ENCODE measurements at regions not wholly inside any gene's neighbourhood (a gene's known extent, or its start where the extent isn't known, plus 50 kb on each side); places are given as distances from the start of the nearest gene placed in this dataset.

- DNase-seq = no peak
Measured at GRCh38 chr2:237171396-237171795, 85.7 kb downstream of the COPS8 start.

- DNase-seq = no peak
Measured at GRCh38 chr2:237171881-237172280, 86.2 kb downstream of the COPS8 start.

GRCh38 chr2:237177052-237177451 lies 91.4 kb downstream of the COPS8 start:
- no peak for DNase-seq

- no peak for DNase-seq
Measured at GRCh38 chr2:237177986-237178385, 92.3 kb downstream of the COPS8 start.

GRCh38 chr2:237178396-237178795 lies 92.7 kb downstream of the COPS8 start:
- no peak for DNase-seq

GRCh38 chr2:237179161-237179560 lies 93.5 kb downstream of the COPS8 start:
- DNase-seq = no peak

- DNase-seq = no peak
Measured at GRCh38 chr2:237180187-237180586, 94.5 kb downstream of the COPS8 start.

GRCh38 chr2:237180987-237181386 lies 95.3 kb downstream of the COPS8 start:
- DNase-seq = no peak

- no peak for DNase-seq
Measured at GRCh38 chr2:237181844-237182243, 96.2 kb downstream of the COPS8 start.

GRCh38 chr2:237182422-237183123 lies 96.9 kb downstream of the COPS8 start:
- DNase-seq = no peak

GRCh38 chr2:237184192-237184918 lies 98.7 kb downstream of the COPS8 start:
- no peak for DNase-seq

GRCh38 chr2:237184919-237185552 lies 99.3 kb downstream of the COPS8 start:
- no peak for DNase-seq

GRCh38 chr2:237185553-237185925 lies 99.8 kb downstream of the COPS8 start:
- no peak for DNase-seq

- no peak for DNase-seq
Measured at GRCh38 chr2:237189799-237190198, 104.1 kb downstream of the COPS8 start.

GRCh38 chr2:237190966-237191713 lies 105.5 kb downstream of the COPS8 start:
- no peak for DNase-seq

- DNase-seq = no peak
Measured at GRCh38 chr2:237191714-237192081, 106.0 kb downstream of the COPS8 start.

GRCh38 chr2:237192881-237193280 lies 107.2 kb downstream of the COPS8 start:
- no peak for DNase-seq

- DNase-seq = no peak
Measured at GRCh38 chr2:237193436-237193835, 107.7 kb downstream of the COPS8 start.

- no peak for DNase-seq
Measured at GRCh38 chr2:237194081-237194480, 108.4 kb downstream of the COPS8 start.

GRCh38 chr2:237194906-237195305 lies 109.2 kb downstream of the COPS8 start:
- no peak for DNase-seq

- no peak for DNase-seq
Measured at GRCh38 chr2:237195396-237196120, 109.9 kb downstream of the COPS8 start.

- no peak for DNase-seq
Measured at GRCh38 chr2:237196409-237196808, 110.7 kb downstream of the COPS8 start.

Data from CD4-positive, alpha-beta T cell treated with Interleukin-1 beta for 1 hour (primary cell).